Neural progenitor cell (in vitro differentiated cells): ENCODE measurements at regions not wholly inside any gene's neighbourhood (a gene's known extent, or its start where the extent isn't known, plus 50 kb on each side); places are given as distances from the start of the nearest gene placed in this dataset.
A peak's percentile ranks its signal among the peaks of the same experiment; 100 is the strongest.

ENCODE experiments used
- DNase-seq: peaks from one replicate; pipeline ENCODE4 v3.0.0-alpha.2; 2016; ENCODE audit warnings: low spot score
- H2AFZ ChIP-seq: fragments of 200-600 bp; sonication (generic); replicated peaks from 2 replicates; pipeline ENCODE4 v1.6.1; 2016; ENCODE audit warnings: antibody characterized with exemption
- H3F3A ChIP-seq: fragments of 200-600 bp; sonication (generic); 2 replicates; pipeline ENCODE4 v1.6.1; 2016; ENCODE audit warnings: antibody characterized with exemption, low read depth
- H3K27ac ChIP-seq: fragments of 200-600 bp; sonication (generic); 2 replicates; pipeline ENCODE4 v1.5.1; 2016; ENCODE audit warnings: mild to moderate bottlenecking
- H3K27me3 ChIP-seq: fragments of 200-600 bp; sonication (generic); 2 replicates; pipeline ENCODE4 v1.6.1; 2016; ENCODE audit warnings: mild to moderate bottlenecking, moderate library complexity
- H3K36me3 ChIP-seq: fragments of 200-600 bp; sonication (generic); 2 replicates; pipeline ENCODE4 v1.5.1; 2016
- H3K4me1 ChIP-seq: fragments of 200-600 bp; sonication (generic); 2 replicates; pipeline ENCODE4 v1.6.1; 2016; ENCODE audit warnings: mixed run types
- H3K4me2 ChIP-seq: fragments of 200-600 bp; sonication (generic); 2 replicates; pipeline ENCODE4 v1.6.1; 2016
- H3K4me3 ChIP-seq: fragments of 200-600 bp; sonication (generic); 2 replicates; pipeline ENCODE4 v1.5.1; 2016
- H3K79me2 ChIP-seq: fragments of 200-600 bp; sonication (generic); 2 replicates; pipeline ENCODE4 v1.6.1; 2016; ENCODE audit warnings: low read depth
- H3K9ac ChIP-seq: fragments of 200-600 bp; sonication (generic); 2 replicates; pipeline ENCODE4 v1.6.1; 2016
- H3K9me3 ChIP-seq: fragments of 200-600 bp; sonication (generic); 2 replicates; pipeline ENCODE4 v1.5.1; 2016; ENCODE audit warnings: low read depth
- H4K20me1 ChIP-seq: fragments of 200-600 bp; sonication (generic); 2 replicates; pipeline ENCODE4 v1.6.1; 2016; ENCODE audit warnings: low read depth
- H3K27ac Mint-ChIP-seq: 3 replicates; pipeline ENCODE4 v1.8.0; 2021; ENCODE audit warnings: mixed read lengths
- H3K27me3 Mint-ChIP-seq: 2 replicates; pipeline ENCODE4 v1.8.0; 2022; ENCODE audit warnings: low read depth, mild to moderate bottlenecking, inconsistent platforms, moderate library complexity, mixed read lengths; ENCODE audit not compliant: insufficient read depth
- H3K36me3 Mint-ChIP-seq: 3 replicates; pipeline ENCODE4 v1.8.0; 2021; ENCODE audit warnings: mixed read lengths
- H3K4me1 Mint-ChIP-seq: 3 replicates; pipeline ENCODE4 v1.8.0; 2021; ENCODE audit warnings: mixed read lengths
- H3K4me3 Mint-ChIP-seq: 3 replicates; pipeline ENCODE4 v1.8.0; 2021; ENCODE audit warnings: mild to moderate bottlenecking, moderate library complexity, mixed read lengths
- H3K9me3 Mint-ChIP-seq: 3 replicates; pipeline ENCODE4 v1.8.0; 2020; ENCODE audit warnings: mixed read lengths
- CTCF ChIP-seq: fragments of 200-600 bp; sonication (generic); IDR thresholded peaks from 2 replicates; pipeline ENCODE4 v1.5.1; 2017; ENCODE audit warnings: antibody characterized with exemption, mild to moderate bottlenecking
- EZH2 ChIP-seq: fragments of 200-600 bp; sonication (generic); IDR thresholded peaks from 2 replicates; pipeline ENCODE4 v1.6.1; 2017; ENCODE audit warnings: antibody characterized with exemption, mild to moderate bottlenecking, moderate library complexity
- EZH2phosphoT487 ChIP-seq: fragments of 200-600 bp; sonication (generic); IDR thresholded peaks from 2 replicates; pipeline ENCODE4 v1.6.1; 2017; ENCODE audit warnings: antibody characterized with exemption

DNA sequence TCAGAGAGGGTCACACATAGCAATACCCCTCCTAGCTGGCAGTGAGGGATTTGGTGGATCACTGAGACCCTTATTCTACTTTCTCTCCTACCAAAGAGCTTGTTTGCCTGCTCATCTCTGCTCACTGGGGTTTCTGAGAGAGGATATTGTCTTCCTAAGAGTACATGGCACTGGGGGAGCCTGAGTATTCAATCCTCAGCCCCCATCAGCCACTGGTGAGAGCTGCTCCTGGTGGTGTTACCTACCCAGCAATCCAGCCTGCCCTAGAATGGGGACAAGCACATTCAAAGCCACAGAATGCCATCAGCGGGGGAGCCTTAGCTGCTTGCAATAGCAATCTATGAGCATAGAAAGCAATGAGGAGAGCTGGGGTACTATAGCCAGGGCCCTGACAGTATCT, 281.1 kb downstream of the WDR11 start:
- H3K27ac ChIP-seq = no peak overlapping the region
- TF ChIP-seq CTCF (no peak), EZH2 (no peak)

DNA sequence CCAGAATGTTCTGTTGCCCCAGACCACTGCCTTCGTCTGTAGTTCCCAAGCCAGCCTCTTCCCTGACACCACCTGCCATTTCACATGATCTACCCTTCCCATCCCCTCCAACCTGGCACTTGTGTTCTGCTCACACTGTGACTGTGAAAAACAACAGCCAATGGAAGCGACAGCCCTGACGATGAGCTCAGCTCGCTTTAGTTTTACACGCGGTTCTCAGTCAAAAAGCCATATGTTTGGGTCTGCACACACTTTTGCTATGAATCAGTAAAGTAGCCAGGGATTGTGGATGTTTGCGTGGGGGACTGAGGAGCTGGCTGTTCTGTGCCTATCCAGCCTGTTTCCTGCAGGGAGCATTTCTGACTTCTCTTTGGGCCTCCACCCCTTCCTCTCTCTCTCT, 282.7 kb downstream of the WDR11 start:
- no peaks in the 10 kb centered on the region for H3K27me3 ChIP-seq
- H3K36me3 ChIP-seq = no peaks in the 10 kb centered on the region
- H3K36me3 Mint-ChIP-seq = no peaks in the 10 kb centered on the region
- H3K79me2 ChIP-seq = no peaks in the 10 kb centered on the region
- peaks cover 29% of the 10 kb centered on the region for H3K4me1 ChIP-seq
- no peak overlapping the region for H3K4me3 Mint-ChIP-seq
- H4K20me1 ChIP-seq = no peaks in the 10 kb centered on the region
- no peak overlapping the region for H3K27ac Mint-ChIP-seq
- no peak overlapping the region for H3K4me2 ChIP-seq
- H3K27me3 Mint-ChIP-seq = peaks cover 17% of the 10 kb centered on the region
- no peaks in the 10 kb centered on the region for H3K9me3 ChIP-seq
- no peak for DNase-seq
- H3K9me3 Mint-ChIP-seq = peaks cover 3% of the 10 kb centered on the region
- TF ChIP-seq CTCF = no peak
- no peak for TF ChIP-seq EZH2
- TF ChIP-seq EZH2phosphoT487 = no peak
- no peak overlapping the region for H3K4me3 ChIP-seq
- peaks cover 8% of the 10 kb centered on the region for H3F3A ChIP-seq
- H3K9ac ChIP-seq = no peak overlapping the region
- peaks cover 34% of the 10 kb centered on the region for H3K4me1 Mint-ChIP-seq
- H2AFZ ChIP-seq = no peak overlapping the region
- H3K27ac ChIP-seq = no peak overlapping the region

More for the DNA sequence above, 281.1 kb downstream of the WDR11 start:
- DNase-seq = no peak
- no peaks in the 10 kb centered on the region for H3K79me2 ChIP-seq
- H3K27me3 ChIP-seq = no peaks in the 10 kb centered on the region
- no peaks in the 10 kb centered on the region for H3K36me3 ChIP-seq
- peaks cover 13% of the 10 kb centered on the region for H3K4me1 ChIP-seq
- no peak overlapping the region for H3K9ac ChIP-seq
- Mint-ChIP-seq H3K4me1 (peaks cover 21% of the 10 kb centered on the region), H3K27ac (peak overlapping the region; percentile 84), H3K9me3 (peaks cover 3% of the 10 kb centered on the region), H3K27me3 (peaks cover 13% of the 10 kb centered on the region), H3K36me3 (no peaks in the 10 kb centered on the region), H3K4me3 (no peak overlapping the region)
- no peaks in the 10 kb centered on the region for H3K9me3 ChIP-seq
- no peaks in the 10 kb centered on the region for H4K20me1 ChIP-seq
- no peak overlapping the region for H3K4me2 ChIP-seq
- no peak overlapping the region for H2AFZ ChIP-seq
- H3K4me3 ChIP-seq = no peak overlapping the region
- H3F3A ChIP-seq = no peaks in the 10 kb centered on the region

- no peaks in the 10 kb centered on the region for H3K36me3 Mint-ChIP-seq
- Histone ChIP-seq H3K36me3 (no peaks in the 10 kb centered on the region), H3K79me2 (no peaks in the 10 kb centered on the region), H4K20me1 (no peaks in the 10 kb centered on the region), H3K9me3 (no peaks in the 10 kb centered on the region), H3K4me3 (no peak overlapping the region), H3K4me1 (peaks cover 36% of the 10 kb centered on the region), H3F3A (peaks cover 8% of the 10 kb centered on the region), H3K9ac (no peak overlapping the region), H3K27me3 (no peaks in the 10 kb centered on the region), H3K27ac (no peak overlapping the region), H2AFZ (no peak overlapping the region), H3K4me2 (no peak overlapping the region)
- TF ChIP-seq EZH2phosphoT487 (no peak), CTCF (no peak)
- H3K27ac Mint-ChIP-seq = no peak overlapping the region
- peaks cover 3% of the 10 kb centered on the region for H3K9me3 Mint-ChIP-seq
- no peak for DNase-seq
- peaks cover 39% of the 10 kb centered on the region for H3K4me1 Mint-ChIP-seq
- H3K4me3 Mint-ChIP-seq = no peak overlapping the region
- peaks cover 17% of the 10 kb centered on the region for H3K27me3 Mint-ChIP-seq
These were observed 283.5 kb downstream of the WDR11 start for GRCh38 chr10:121134711-121135110.

GRCh38 chr10:121135512-121135911, 284.4 kb downstream of the WDR11 start:
- H3K4me1 Mint-ChIP-seq = peaks cover 39% of the 10 kb centered on the region
- H3K27me3 ChIP-seq = no peaks in the 10 kb centered on the region

More at GRCh38 chr10:121135512-121135911, 284.4 kb downstream of the WDR11 start:
- no peak overlapping the region for H2AFZ ChIP-seq
- no peak overlapping the region for H3K9ac ChIP-seq
- TF ChIP-seq EZH2phosphoT487 (no peak), EZH2 (no peak), CTCF (no peak)
- H3K4me2 ChIP-seq = no peak overlapping the region
- no peaks in the 10 kb centered on the region for H3K36me3 Mint-ChIP-seq
- DNase-seq = no peak
- peaks cover 8% of the 10 kb centered on the region for H3F3A ChIP-seq
- H3K4me3 ChIP-seq = no peak overlapping the region
- H3K9me3 ChIP-seq = no peaks in the 10 kb centered on the region
- H3K4me1 ChIP-seq = peaks cover 36% of the 10 kb centered on the region
- H3K27ac Mint-ChIP-seq = no peak overlapping the region
- H3K79me2 ChIP-seq = no peaks in the 10 kb centered on the region
- H3K27me3 Mint-ChIP-seq = peaks cover 17% of the 10 kb centered on the region
- no peak overlapping the region for H3K27ac ChIP-seq
- H4K20me1 ChIP-seq = no peaks in the 10 kb centered on the region
- no peaks in the 10 kb centered on the region for H3K9me3 Mint-ChIP-seq
- H3K36me3 ChIP-seq = no peaks in the 10 kb centered on the region
- H3K4me3 Mint-ChIP-seq = no peak overlapping the region
